HG03439 (cell line): ENCODE measurements at regions not wholly inside any gene's neighbourhood (a gene's known extent, or its start where the extent isn't known, plus 50 kb on each side); places are given as distances from the start of the nearest gene placed in this dataset.
"Not testable (repeated sequence)": the region's sequence is repeated elsewhere in the genome, so short reads cannot be mapped to it uniquely, and the experiment has no call there.

Experiments
- ATAC-seq: cut with Tn5 transposase; IDR thresholded peaks from one replicate; pipeline ENCODE4 v1.9.1; 2021; ENCODE audit warnings: mild to moderate bottlenecking, moderate library complexity; ENCODE audit not compliant: unreplicated experiment

DNA sequence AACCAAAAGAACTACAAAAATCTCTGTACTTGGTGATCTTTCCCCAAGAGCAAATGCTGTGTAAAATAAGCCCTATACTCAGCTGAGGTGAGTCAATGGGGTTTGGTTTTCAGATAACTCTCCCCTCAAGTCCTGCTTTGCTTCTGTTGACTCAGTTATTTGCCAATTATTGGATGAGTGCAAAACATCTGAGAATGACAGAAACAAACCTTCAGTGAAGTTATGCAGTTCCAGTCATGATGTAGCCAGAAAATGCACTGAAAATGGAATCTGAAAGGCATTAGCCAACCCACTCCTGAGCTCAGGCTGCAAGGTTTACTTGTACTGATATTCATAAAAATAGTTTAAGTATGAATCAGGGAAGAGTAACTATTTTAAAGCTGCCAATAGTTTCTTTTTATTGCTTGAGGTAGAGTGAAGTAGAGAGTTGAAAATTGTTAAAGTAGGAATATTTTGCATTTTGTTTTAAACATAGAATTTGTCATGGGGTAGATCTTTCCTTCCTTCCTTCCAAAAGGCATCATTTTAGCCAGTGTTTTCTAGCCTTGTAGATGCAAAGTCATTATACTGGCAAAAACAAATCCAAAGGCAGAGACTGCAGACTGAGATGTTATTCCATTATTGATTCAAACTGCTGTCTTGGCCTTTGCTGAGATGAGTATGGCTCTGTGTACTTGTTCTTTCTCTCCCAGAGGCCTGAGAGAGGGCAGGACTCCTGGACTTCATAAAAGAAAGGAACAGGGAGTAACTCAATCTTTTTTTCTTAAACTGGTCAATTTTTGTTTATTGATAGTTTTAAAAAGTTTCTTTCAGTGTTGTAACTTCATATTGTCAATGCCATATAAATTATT lies 215.3 kb downstream of the RND3 start:
- ATAC-seq, result no peak

DNA sequence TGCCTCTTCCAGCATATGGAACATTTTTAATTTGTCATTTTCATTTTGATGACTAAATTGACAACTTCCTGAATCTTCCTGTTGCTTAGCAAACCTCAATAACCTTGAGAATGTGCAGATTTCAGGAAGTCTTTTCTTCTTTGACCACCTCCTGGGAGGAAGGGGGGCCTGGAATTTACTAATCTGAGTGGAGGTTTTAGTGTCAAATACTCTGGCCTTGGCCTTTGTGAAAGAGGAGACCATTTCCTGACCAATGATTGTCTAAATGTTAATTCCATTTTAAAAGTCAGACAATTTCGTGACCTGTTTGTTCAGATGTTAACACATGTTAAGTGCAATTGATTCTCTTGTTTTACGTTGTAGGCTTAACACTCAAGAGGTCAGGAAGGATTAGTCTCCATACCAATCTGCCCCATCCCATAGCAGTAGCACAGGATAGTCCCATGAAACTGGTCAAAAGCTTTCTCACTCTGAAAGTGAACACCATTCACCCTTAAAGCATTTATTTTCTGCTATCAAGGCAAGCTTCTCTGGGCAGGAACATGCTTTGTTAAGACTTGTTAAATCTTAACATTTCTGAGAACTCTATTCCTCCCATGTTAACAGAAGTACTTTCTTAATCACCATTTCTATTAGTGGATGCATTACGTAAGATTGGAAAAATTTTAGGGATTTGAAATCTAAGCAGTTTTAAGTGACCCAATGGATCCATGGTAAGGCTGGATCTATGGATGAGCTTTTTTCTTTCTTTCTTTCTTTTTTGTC lies 219.6 kb downstream of the RND3 start:
- no peak for ATAC-seq

DNA sequence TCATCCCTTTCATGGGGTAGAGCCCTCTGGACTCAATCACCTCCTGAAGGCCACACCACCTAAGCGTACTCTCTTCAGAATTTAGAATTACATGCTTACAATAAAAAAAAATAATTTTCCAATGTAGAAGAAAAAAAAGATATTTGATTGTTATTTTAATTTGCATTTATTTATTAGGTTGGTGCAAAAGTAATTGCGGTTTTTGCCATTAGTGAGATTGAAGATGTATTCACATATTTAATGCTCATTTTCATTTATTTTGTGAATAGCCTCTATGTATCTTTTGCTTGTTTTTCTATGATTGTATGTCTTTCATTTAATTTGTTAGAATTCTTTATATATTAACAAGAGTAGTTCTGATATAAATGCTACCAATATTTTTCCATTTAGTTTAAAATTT lies 220.5 kb downstream of the RND3 start:
- no peak for ATAC-seq

DNA sequence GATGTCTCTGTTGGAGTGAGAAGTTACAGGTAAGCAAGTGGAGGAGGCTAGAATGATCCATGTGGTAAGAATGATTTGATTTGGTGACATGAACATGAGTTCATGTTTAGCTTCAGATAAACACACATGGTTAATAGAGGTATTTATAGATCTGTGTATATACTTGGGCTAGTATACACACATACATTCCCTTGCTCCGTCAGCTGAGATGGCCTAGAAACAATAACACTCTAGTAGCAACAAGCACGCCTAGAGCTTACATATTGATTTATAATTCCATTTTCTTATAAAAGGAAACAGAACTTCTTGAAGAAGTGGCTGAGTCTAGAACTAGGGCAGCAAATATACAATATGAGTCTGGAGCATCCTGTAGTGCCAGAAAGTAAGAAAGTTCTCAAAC lies 223.0 kb downstream of the RND3 start:
- no peak for ATAC-seq

DNA sequence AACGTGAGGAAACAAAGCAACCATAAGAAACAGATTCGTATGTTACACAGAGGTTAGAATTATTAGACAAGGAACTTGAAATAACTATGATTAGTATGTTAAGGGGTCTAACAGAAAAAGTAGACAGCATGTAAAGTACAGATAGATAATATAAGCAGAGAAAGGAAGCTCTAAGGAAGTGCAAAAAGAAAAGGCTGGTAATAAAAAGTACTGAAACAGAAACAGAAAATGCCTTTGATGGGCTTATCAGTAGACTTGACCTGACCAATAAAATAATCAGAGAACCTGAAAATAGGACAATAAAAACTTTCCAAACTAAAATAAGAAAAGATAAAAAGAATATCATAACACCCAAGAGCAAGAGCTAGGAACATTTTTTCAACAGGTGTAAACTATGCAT lies 225.8 kb downstream of the RND3 start:
- ATAC-seq, result no peak

DNA sequence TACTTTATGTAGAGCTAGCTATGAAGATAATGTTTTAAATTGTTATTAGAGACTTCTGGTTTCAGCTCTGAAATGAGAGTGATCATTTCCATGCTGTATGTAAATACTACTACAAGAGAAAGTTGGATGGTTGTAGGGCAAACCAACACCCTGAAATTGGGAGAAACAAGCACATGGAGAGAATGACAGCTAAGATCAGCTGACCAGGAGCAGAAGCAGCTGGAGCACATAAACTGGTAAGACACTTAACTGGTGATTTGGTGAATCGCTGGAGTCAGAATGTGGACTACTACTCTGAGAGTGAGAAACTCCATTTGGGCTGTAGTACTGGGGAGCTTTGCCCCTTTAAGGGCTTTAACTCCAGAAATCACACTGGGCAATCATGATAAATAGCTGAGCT lies 226.8 kb downstream of the RND3 start:
- no peak for ATAC-seq

DNA sequence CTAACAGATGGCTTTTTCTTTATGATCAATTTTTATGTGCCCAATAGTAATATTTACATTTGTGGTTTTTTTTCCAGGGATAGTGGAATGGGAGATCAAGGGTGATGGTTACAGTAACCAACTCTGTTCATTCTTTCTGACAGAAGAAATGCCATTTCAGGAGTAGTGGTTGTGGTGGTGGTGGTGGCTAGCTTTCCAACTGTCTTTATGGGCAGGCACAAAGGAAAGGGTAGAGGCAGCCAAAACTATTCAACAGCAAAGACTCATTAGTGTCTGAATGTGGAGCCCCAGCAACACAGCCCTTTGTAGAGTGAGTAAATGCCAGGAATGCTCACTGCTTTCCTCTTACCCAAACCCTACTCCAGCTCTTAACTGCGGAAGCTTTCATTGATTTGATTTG lies 227.7 kb downstream of the RND3 start:
- ATAC-seq, result no peak

DNA sequence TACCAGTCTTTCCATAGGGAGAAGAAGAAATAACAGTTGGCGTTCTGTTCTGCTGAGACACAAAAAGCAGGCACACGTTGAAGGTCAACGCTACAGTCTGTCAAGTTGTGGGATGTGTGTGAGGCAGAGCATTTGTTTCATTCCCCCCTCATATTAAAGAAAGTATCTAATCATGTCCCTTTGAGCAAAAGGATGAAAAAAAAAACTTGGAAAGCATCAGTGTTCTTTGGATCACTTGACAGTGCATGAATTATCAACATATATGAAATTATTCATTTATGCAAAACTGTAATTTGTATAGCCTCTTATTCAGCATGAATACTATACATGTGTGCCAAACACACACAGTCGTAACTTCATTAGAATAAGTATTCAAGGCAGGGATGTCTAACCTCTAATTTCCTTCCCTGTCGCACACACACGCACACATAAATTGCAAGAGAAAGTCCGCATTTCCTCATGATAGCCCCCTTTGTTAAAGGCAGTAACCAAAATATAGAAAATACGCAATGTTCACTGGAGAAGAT lies 228.6 kb downstream of the RND3 start:
- no peak for ATAC-seq

DNA sequence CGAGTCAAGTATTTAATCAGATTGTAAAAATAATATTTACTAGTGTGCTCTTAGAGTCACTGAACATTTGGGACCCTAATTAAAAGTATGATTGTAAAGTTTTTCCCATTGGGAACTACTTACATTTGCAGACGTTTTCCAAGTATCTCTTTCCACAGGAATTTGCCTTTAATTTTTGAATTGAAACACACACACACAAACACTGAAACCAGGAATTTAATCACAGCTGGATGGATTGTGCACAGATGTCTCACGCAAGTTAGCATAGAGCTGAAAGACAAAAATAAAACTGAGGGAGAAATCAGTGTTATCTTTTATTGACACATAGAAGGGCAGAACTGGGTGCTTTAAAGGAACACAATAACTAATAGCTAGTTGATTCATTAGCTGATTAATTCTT lies 230.7 kb downstream of the RND3 start:
- ATAC-seq, result no peak

DNA sequence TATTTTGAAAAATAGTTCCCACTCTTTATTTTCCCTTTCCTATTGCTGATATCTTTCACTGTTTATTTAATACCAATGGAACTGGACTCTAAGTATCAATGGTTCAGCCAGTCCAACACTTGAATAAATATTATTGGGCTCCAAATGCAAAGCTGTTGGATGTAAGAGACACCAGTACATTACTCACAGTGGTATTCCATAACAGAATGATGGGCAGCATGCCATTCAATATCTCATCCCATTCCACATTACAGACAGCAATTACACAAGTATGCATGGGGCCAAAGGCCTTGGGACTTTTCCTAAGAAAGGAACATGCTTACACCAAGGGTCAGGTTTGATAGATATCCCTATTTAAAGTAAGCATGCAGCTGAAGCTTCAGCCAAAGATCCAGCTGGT lies 231.9 kb downstream of the RND3 start:
- ATAC-seq, result no peak

DNA sequence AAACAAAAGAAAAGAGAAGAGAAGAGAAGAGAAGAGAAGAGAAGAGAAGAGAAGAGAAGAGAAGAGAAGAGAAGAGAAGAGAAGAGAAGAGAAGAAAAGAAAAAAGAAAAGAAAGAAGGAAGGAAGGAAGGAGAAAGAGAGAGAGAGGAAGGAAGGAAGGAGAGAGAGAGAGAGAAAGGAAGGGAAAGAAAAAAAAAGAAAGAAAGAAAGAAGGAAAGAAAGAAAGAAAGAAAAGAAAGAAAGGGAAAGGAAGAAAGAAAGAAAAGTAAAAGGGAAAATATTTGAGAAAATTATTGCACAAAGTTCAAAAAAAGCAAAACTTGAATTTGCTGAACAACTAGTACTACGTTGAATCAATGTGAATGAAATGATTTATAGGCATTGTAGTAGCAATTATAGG lies 237.7 kb downstream of the RND3 start:
- not testable (repeated sequence) for ATAC-seq

DNA sequence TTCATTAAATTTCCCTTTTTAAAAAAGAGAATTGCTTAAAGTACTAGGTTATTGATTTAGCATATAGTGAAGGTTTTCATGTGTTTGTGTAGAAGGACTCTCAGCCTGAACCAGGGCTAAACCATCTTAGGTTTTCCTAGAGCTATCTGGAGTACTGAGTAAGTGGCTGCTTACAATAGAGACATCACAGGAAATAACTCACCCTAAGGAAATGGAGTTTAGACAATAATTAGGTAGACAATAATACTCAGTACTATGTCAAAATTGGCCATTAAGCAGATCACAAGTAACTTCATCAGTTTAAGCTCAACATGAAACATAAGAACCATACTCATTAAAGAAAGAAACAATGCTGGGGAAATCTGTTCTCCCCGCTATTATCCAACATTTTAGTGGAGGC lies 240.0 kb downstream of the RND3 start:
- ATAC-seq, result no peak

DNA sequence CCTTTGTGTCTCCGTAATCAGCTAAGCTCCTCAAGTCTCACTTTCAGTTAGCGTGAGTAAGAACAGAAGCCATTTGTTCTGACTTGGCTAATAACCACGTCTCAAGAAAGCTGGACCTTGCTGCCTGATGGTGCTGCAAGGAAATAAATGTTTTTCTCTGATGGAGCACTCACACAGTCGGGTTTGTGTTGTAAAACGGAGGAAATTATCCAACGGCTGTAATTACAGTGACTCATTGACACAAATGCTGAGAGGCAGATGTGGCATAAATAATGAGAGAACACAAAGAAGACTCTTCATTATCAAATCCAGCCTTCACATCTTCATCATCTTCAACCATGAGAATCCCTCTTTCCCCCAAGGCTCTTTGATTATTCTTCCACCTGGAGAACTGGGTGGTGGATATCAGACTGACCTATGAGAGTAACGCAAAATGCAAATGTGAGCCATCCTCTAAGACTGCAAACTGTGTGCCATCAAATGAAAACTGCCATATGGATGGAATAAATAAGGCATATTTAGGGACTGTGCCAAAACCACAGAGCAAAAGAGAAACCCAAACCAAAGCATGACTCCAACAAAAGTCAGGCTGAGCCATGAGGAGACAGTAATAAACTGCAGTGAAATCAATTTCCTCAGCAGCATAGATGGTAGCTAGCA lies 252.6 kb downstream of the RND3 start:
- no peak for ATAC-seq

DNA sequence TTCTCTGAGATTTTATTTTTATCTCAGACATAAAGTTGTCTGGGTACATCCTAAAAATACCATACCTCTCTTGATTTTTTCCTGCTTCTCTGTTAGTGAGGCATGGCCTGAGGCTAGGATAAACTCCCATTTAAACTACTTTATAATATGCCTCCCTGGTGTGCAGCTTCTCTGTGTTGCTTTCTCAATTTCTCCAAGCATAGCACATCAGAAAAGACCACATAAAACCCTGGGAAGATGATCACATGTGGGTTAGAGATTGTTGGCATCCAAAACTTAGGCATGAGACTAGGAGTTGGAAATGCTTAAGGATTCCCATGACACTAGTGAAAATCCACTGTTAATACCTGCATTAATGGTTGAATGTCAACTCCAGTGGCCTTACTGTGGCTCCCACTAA lies 254.6 kb downstream of the RND3 start:
- ATAC-seq, result no peak

DNA sequence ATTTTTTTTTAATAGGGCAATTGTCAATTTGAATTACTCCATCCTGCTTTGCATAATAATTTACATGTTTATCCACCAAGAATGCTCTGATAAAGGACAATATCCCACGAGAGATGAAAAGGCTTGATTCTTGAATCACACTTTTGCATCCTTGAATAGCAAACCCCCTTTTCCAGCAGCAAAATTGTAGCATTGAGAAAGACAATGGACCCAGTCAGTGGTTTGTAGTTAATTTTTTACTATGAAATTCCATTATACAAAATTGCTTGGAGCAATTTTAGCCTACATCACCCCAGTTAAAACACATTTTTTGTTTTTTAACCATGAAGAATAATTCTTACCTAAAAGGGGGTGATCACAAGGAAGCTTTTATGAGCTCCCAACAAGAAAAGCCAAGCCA lies 255.1 kb downstream of the RND3 start:
- ATAC-seq, result no peak

DNA sequence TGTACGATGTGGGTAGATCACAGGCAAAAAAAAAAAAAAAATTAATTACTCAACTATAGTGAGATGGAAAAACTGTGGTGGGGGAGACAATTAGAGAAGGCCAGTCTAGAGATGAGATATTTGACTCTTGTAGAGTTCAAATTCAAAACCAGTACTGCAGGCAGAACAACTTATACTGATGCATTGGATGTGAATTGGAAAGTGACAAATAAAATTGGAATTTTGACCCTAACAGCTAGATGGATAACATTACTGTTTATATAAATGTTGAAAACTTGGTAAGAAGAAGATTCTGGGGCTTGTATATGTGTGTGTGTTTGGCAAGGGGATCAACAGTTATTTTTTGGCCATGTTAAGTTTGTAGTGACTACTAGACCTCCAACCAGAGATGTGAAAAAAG lies 256.9 kb downstream of the RND3 start:
- no peak for ATAC-seq

DNA sequence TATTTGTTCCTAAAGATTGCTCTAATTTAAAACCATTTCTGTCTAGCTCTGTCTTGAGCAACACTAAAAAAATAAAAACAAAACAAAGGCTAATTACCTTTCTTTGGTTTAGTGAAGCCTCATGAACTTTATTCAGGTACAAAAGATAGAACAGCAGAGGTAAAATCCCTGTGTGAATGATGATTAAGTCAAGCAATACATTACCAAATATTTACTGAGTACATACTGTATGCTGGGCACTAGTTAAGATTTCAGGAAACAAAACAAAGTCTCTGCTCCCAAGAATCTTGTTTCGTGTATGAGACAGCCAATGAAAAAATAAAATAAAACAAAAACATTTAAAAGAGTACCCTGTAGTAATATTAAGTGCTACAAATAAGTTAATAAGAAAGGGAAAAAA lies 257.5 kb downstream of the RND3 start:
- no peak for ATAC-seq

DNA sequence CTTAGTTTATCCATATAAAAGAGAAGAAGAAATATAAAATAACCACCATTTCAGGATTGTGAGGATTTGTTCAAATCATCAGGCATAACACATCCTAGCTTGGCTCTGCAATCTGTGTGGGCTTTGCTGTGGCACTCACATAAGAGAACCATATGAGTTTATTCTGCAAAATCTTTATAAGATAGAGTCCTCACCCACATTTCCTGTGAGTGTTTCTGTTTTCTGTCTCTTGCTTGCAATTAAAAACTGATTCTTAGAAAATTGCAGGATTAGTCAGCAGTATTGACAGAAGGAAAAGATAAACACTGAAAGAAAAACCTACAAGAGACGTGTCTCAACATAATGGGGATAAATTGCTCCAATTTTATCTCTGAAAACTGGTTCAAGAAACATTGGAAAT lies 258.5 kb downstream of the RND3 start:
- no peak for ATAC-seq

DNA sequence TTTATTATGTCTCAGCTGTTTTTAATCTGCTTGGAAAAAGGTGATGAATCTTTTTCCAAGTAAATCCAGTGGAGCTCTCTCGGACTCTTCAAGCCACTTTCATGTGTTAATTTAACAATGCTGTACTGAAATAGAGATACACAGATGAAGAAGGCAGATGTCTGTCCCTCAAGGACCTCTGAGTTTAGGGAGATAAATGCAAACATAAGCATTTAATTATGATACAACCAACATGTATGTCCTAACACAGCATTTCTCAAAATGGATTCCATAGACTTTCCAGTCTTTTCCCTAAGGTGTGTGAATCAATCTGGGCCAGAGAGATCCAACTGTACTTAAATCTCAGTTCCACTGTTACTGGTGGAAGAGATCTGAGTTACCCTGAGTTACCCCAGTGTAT lies 262.4 kb downstream of the RND3 start:
- no peak for ATAC-seq

DNA sequence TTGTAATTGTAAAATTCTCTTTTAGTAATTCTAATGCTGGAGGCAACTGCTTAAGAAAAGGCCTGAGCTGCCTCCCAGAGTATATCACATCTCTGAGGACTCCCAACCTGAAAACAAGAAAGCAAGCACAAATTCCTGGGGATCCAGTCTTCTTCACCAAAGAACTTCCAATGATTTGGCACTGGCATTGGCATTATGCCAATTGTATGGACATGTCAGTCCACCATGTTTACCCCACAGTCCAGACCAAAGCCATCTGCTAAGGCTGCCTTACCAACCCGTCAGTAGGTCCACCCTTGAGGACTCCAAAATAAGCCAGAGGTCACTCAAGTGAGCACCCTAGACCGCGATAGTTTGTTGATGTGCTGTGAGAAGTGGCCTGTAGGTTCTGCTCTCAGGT lies 263.1 kb downstream of the RND3 start:
- ATAC-seq, result no peak

DNA sequence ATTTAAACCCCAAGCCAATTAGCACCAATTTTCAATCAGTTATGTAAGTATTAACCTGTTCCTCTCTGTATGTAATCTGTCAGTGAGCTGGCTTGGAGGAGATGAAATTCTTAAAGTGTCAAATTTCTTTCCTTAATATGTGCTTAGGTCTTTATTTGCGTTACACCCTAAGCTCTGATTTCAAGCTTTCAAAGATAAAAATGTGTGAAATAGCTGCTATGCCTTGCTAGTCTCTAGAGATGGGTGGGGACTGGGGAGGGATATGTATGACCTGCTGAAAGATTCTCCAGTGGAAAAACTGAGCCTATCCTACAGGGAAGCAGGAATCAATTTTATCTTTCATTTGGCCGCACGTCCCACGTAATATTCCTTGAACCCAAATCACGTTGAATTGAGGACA lies 264.5 kb downstream of the RND3 start:
- no peak for ATAC-seq

DNA sequence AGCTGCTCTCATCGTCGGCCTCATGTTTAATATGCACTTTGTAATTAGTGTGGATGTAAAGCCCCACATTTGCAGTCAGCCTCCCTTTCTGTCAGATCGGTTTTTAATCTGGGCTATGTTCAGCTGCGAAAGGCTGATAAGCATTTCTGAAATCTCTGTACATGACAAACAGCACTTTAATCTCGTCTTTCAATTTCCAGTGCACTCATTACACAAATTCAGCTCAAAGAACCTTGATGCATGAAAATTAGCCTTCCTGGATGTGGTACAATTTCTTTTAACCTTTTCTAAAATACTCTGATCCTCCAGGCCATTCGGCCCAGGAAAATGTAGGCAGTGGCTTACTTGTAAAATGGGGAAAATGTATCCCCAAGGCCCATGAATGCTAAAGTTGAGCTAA lies 265.1 kb downstream of the RND3 start:
- ATAC-seq, result no peak
